PC-9 (cell line): ENCODE measurements at regions not wholly inside any gene's neighbourhood (a gene's known extent, or its start where the extent isn't known, plus 50 kb on each side); places are given as distances from the start of the nearest gene placed in this dataset.
"Not testable (repeated sequence)": the region's sequence is repeated elsewhere in the genome, so short reads cannot be mapped to it uniquely, and the experiment has no call there.

Experiments used
- BruUV-seq: library from RNA; stranded (reverse); fragments of 400-500 nt; replicated peaks from 2 replicates; lab custom pipeline; 2021; lab: Mats Ljungman, UMichigan
- CTCF ChIA-PET: fragments of 300-600 bp; sonication (Branson Sonifier 250); formaldehyde crosslinking; loops from one replicate; lab custom pipeline; 2022; ENCODE audit warnings: antibody characterized with exemption; lab: Charles Lee
- POLR2A ChIA-PET: fragments of 300-600 bp; sonication (Branson Sonifier 250); formaldehyde crosslinking; loops from one replicate; lab custom pipeline; 2022; ENCODE audit warnings: antibody characterized with exemption; ENCODE audit not compliant: unreplicated experiment; lab: Charles Lee
- DNase-seq, 2 experiments: peaks; one replicate each; pipeline versions ENCODE4 v3.0.0 to v3.0.0-alpha.2; 2015 to 2022; ENCODE audit warnings: mixed read lengths in 1 of 2
- H2AFZ ChIP-seq: fragments of 200-600 bp; sonication (generic); 2 replicates; pipeline ENCODE4 v1.8.1; 2017; ENCODE audit warnings: antibody characterized with exemption
- H3F3A ChIP-seq: fragments of 200-600 bp; sonication (generic); 2 replicates; pipeline ENCODE4 v1.8.1; 2017; ENCODE audit warnings: antibody characterized with exemption, mild to moderate bottlenecking, low read depth; ENCODE audit not compliant: insufficient read depth
- H3K27ac ChIP-seq: fragments of 200-600 bp; sonication (generic); 2 replicates; pipeline ENCODE4 v1.6.1; 2016; ENCODE audit warnings: mixed run types
- H3K27me3 ChIP-seq: fragments of 200-600 bp; sonication (generic); 2 replicates; pipeline ENCODE4 v1.6.1; 2016; ENCODE audit warnings: low read depth, mixed run types; ENCODE audit not compliant: insufficient read depth
- H3K36me3 ChIP-seq: fragments of 200-600 bp; sonication (generic); 2 replicates; pipeline ENCODE4 v1.6.1; 2016; ENCODE audit warnings: low read depth, mixed run types
- H3K4me1 ChIP-seq: fragments of 200-600 bp; sonication (generic); replicated peaks from 2 replicates; pipeline ENCODE4 v1.6.1; 2016; ENCODE audit warnings: mixed run types; ENCODE audit not compliant: insufficient read depth
- H3K4me2 ChIP-seq: fragments of 200-600 bp; sonication (generic); 2 replicates; pipeline ENCODE4 v1.6.1; 2017; ENCODE audit warnings: mixed run types
- H3K4me3 ChIP-seq: fragments of 200-600 bp; sonication (generic); 2 replicates; pipeline ENCODE4 v1.6.1; 2016; ENCODE audit warnings: mixed run types
- H3K79me2 ChIP-seq: fragments of 200-600 bp; sonication (generic); 2 replicates; pipeline ENCODE4 v1.6.1; 2017; ENCODE audit warnings: low read depth, mixed run types
- H3K9me2 ChIP-seq: fragments of 200-600 bp; sonication (generic); 2 replicates; pipeline ENCODE4 v1.8.1; 2017; ENCODE audit warnings: mild to moderate bottlenecking; ENCODE audit not compliant: insufficient read depth
- H3K9me3 ChIP-seq: fragments of 200-600 bp; sonication (generic); 2 replicates; pipeline ENCODE4 v1.8.1; 2016; ENCODE audit warnings: low read depth; ENCODE audit not compliant: insufficient read depth
- H4K20me1 ChIP-seq: fragments of 200-600 bp; sonication (generic); 2 replicates; pipeline ENCODE4 v1.8.1; 2017; ENCODE audit not compliant: insufficient read depth
- CTCF ChIP-seq: fragments of 200-600 bp; sonication (generic); conservative IDR thresholded peaks from 2 replicates; pipeline ENCODE4 v1.6.1; 2017; ENCODE audit warnings: mixed run types, antibody characterized with exemption, mild to moderate bottlenecking, moderate library complexity
- EZH2 ChIP-seq: fragments of 200-600 bp; sonication (generic); IDR thresholded peaks from 2 replicates; pipeline ENCODE4 v1.8.0; 2017; ENCODE audit warnings: antibody characterized with exemption, low read depth
- intact Hi-C: fragments of 100-400 bp; cut with micrococcal nuclease; formaldehyde crosslinking; loops from one replicate; pipeline ENCODE4 v1.10.0; 2022; ENCODE audit not compliant: unreplicated experiment

GRCh38 chr2:226466124-226466523 lies 333.5 kb downstream of the IRS1 start:
- no TSS peak for BruUV-seq
- no peaks in the 10 kb centered on the region for H3K36me3 ChIP-seq
- ChIA-PET POLR2A (interaction anchor here (0.6 kb wide), 1 partner anchor 18 kb away, joined by 6 read pairs; no protein-coding TSS in a partner anchor), CTCF (no interaction called here)
- H3K9me2 ChIP-seq, result no peaks in the 10 kb centered on the region
- DNase-seq, result no peak
- peaks cover 6% of the 10 kb centered on the region; the same call in 1 of the 2 replicates for H3K9me3 ChIP-seq
- intact Hi-C loops, result no loop called here
- no peak overlapping the region for H3K27ac ChIP-seq
- H4K20me1 ChIP-seq, result no peaks in the 10 kb centered on the region
- no peak for TF ChIP-seq EZH2
- TF ChIP-seq CTCF, result no peak
- H3K79me2 ChIP-seq, result no peaks in the 10 kb centered on the region
- no peaks in the 10 kb centered on the region for H3F3A ChIP-seq
- H3K4me3 ChIP-seq, result no peak overlapping the region
- no peak overlapping the region for H2AFZ ChIP-seq
- no peaks in the 10 kb centered on the region for H3K27me3 ChIP-seq
- no peak overlapping the region for H3K4me2 ChIP-seq
- H3K4me1 ChIP-seq, result no peaks in the 10 kb centered on the region

GRCh38 chr2:226464380-226464779 lies 335.2 kb downstream of the IRS1 start:
- Histone ChIP-seq H3K27ac (no peak overlapping the region), H3K9me2 (no peaks in the 10 kb centered on the region), H3K36me3 (no peaks in the 10 kb centered on the region), H4K20me1 (no peaks in the 10 kb centered on the region), H3K27me3 (no peaks in the 10 kb centered on the region), H3K4me3 (no peak overlapping the region), H3K9me3 (peaks cover 6% of the 10 kb centered on the region; the same call in 1 of the 2 replicates), H3F3A (no peaks in the 10 kb centered on the region), H3K4me1 (no peaks in the 10 kb centered on the region), H3K79me2 (no peaks in the 10 kb centered on the region), H3K4me2 (no peak overlapping the region), H2AFZ (no peak overlapping the region)
- CTCF ChIA-PET, result no interaction called here
- intact Hi-C loops, result no loop called here
- POLR2A ChIA-PET, result no interaction called here
- no TSS peak for BruUV-seq
- no peak for DNase-seq
- no peak for TF ChIP-seq EZH2
- no peak for TF ChIP-seq CTCF

GRCh38 chr2:226463154-226463553 lies 336.5 kb downstream of the IRS1 start:
- Histone ChIP-seq H3K79me2 (no peaks in the 10 kb centered on the region), H3K9me2 (no peaks in the 10 kb centered on the region), H3K9me3 (peaks cover 6% of the 10 kb centered on the region; the same call in 1 of the 2 replicates), H3K27ac (no peak overlapping the region), H3K27me3 (no peaks in the 10 kb centered on the region), H2AFZ (no peak overlapping the region), H4K20me1 (no peaks in the 10 kb centered on the region), H3K4me1 (no peaks in the 10 kb centered on the region), H3F3A (no peaks in the 10 kb centered on the region), H3K36me3 (no peaks in the 10 kb centered on the region), H3K4me2 (no peak overlapping the region), H3K4me3 (no peak overlapping the region)
- no peak for TF ChIP-seq EZH2
- ChIA-PET POLR2A (no interaction called here), CTCF (no interaction called here)
- DNase-seq, result no peak
- BruUV-seq, result no TSS peak
- intact Hi-C loops, result no loop called here

GRCh38 chr2:226461981-226462380 lies 337.6 kb downstream of the IRS1 start:
- ChIA-PET POLR2A (no interaction called here), CTCF (no interaction called here)
- H3K79me2 ChIP-seq, result no peaks in the 10 kb centered on the region

GRCh38 chr2:226456144-226456543 lies 343.5 kb downstream of the IRS1 start:
- H3K9me3 ChIP-seq, H3K27ac ChIP-seq, H3K9me2 ChIP-seq, H3K79me2 ChIP-seq, BruUV-seq, H3K4me3 ChIP-seq, H3K4me1 ChIP-seq, H2AFZ ChIP-seq, H3F3A ChIP-seq, H3K27me3 ChIP-seq, intact Hi-C loops, CTCF ChIA-PET, H3K36me3 ChIP-seq, H4K20me1 ChIP-seq, H3K4me2 ChIP-seq, DNase-seq: not testable (repeated sequence)
- POLR2A ChIA-PET, result interaction anchor here (0.7 kb wide), 1 partner anchor 607 kb away, joined by 3 read pairs; no protein-coding TSS in a partner anchor

More at GRCh38 chr2:226461981-226462380, 337.6 kb downstream of the IRS1 start:
- no peak overlapping the region for H3K4me3 ChIP-seq
- H3F3A ChIP-seq, result no peaks in the 10 kb centered on the region
- H3K27ac ChIP-seq, result no peak overlapping the region
- intact Hi-C loops, result no loop called here
- no peaks in the 10 kb centered on the region for H3K27me3 ChIP-seq
- no peaks in the 10 kb centered on the region for H3K9me2 ChIP-seq
- no peaks in the 10 kb centered on the region for H3K4me1 ChIP-seq
- TF ChIP-seq CTCF, result no peak
- TF ChIP-seq EZH2, result no peak
- no TSS peak for BruUV-seq
- H4K20me1 ChIP-seq, result no peaks in the 10 kb centered on the region
- no peaks in the 10 kb centered on the region for H3K36me3 ChIP-seq
- no peak overlapping the region for H3K4me2 ChIP-seq
- peaks cover 6% of the 10 kb centered on the region; the same call in 1 of the 2 replicates for H3K9me3 ChIP-seq
- H2AFZ ChIP-seq, result no peak overlapping the region
- no peak for DNase-seq
